ENCODE measurements at regions not wholly inside any gene's neighbourhood (a gene's known extent, or its start where the extent isn't known, plus 50 kb on each side); places are given as distances from the start of the nearest gene placed in this dataset.
"Not testable (repeated sequence)": the region's sequence is repeated elsewhere in the genome, so short reads cannot be mapped to it uniquely, and the experiment has no call there.

DNA sequence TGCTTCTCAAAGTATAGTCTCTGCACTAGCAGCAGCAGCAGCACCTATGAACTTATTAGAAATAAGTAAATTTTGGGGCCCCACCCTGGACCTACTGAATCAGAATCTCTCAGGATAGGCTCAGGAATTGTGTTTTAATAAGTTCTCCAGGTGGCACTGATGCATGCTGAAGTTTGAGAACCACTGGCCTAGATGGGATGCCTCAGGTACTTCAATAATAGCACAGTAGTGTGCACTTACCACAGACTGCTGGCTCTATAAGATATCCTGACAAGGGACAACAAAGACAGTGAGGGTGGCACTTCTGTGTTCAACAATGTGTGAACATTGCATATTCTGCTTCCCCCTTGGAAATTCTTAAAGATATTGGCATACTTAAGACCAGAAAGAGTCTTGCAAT lies 64.7 kb upstream of the HABP2 start:
- Histone ChIP-seq H3K4me1 (ENCODE audit: insufficient read depth, low read length, poor library complexity, severe bottlenecking) (no peaks in the 10 kb centered on the region), H3K36me3 (ENCODE audit: insufficient read depth, low read length) (no peaks in the 10 kb centered on the region), H3K79me2 (ENCODE audit: insufficient read depth, low read depth, low read length) (no peaks in the 10 kb centered on the region), H3K9me3 (ENCODE audit: low read length) (no peaks in the 10 kb centered on the region), H3K27ac (ENCODE audit: low read depth, low read length, poor library complexity, severe bottlenecking) (no peak overlapping the region), H2AFZ (ENCODE audit: low read length) (no peak overlapping the region), H3K4me3 (ENCODE audit: low read depth, low read length, poor library complexity, severe bottlenecking) (no peak overlapping the region), H3K4me2 (ENCODE audit: low read length) (no peak overlapping the region), H4K20me1 (ENCODE audit: insufficient read depth, low read length) (no peaks in the 10 kb centered on the region), H3K9me2 (ENCODE audit: insufficient read depth, low read length) (no peaks in the 10 kb centered on the region)
- CTCF ChIA-PET (ENCODE audit: unreplicated experiment), result no interaction called here
- intact Hi-C loops (cut with micrococcal nuclease; ENCODE audit: unreplicated experiment), result no loop called here
- no peak for DNase-seq (ENCODE audit: low spot score)
- TF ChIP-seq EZH2phosphoT487 (IDR thresholded peaks at IDR 0.05; ENCODE audit: borderline replicate concordance, low read depth, low read length), result no peak
- TF ChIP-seq CTCF (conservative IDR thresholded peaks at IDR 0.05; ENCODE audit: low read length), result no peak
- no TSS peak for BruUV-seq (replicated peaks)
- POLR2A ChIA-PET, result no interaction called here

DNA sequence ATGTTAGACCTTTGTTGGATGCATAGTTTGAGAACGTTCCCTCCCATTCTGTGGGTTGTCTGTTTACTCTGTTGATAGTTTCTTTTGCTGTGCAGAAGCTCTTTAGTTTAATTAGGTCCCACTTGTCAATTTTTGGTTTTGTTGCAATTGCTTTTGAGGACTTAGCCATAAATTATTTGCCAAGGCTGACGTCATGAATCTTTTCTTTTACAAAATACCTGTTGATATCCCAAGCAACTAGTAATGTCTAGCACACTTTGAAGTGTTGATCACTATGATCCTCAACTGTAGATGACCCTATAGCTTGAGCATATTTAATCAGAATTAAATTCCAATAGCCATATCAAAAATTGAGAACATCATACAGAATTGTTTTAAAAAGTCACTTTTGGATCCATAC lies 63.3 kb upstream of the HABP2 start:
- DNase-seq (ENCODE audit: low spot score); H3K9me3 ChIP-seq (ENCODE audit: low read length); H3K36me3 ChIP-seq (ENCODE audit: insufficient read depth, low read length); CTCF ChIA-PET (ENCODE audit: unreplicated experiment); H3K79me2 ChIP-seq (ENCODE audit: insufficient read depth, low read depth, low read length); H2AFZ ChIP-seq (ENCODE audit: low read length); intact Hi-C loops (cut with micrococcal nuclease; ENCODE audit: unreplicated experiment); POLR2A ChIA-PET; BruUV-seq (replicated peaks); H4K20me1 ChIP-seq (ENCODE audit: insufficient read depth, low read length); H3K27ac ChIP-seq (ENCODE audit: low read depth, low read length, poor library complexity, severe bottlenecking); H3K4me1 ChIP-seq (ENCODE audit: insufficient read depth, low read length, poor library complexity, severe bottlenecking); H3K4me2 ChIP-seq (ENCODE audit: low read length); H3K9me2 ChIP-seq (ENCODE audit: insufficient read depth, low read length); H3K4me3 ChIP-seq (ENCODE audit: low read depth, low read length, poor library complexity, severe bottlenecking): not testable (repeated sequence)

DNA sequence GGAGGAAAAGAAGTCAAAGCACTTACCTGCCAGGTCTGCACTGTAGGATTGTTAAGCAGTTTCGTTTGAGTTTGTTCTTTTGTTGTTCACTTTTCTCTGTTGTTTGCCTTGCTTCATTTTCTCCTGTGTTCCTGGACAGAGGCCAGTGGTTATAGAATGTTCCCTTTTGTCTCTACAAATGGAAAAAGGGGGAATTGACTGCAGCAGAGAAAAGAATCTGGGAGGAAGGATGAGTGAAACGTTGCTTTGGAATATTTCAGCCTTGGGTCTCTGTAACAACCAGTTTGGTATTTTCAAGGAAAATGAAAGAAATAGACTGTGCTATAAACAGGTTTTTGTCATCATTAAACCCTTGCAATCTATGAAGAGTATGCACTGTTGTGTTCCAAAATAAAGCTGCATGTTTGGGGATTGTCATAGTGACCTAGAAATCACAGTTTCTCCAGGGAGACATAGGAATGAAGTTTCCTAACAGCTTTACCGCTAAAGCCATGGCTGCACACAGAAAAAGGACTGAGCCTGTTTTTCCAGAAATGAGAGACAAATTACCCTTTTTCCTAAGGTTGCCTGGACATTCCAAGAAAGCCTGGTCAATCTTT lies 60.8 kb upstream of the HABP2 start:
- no peaks in the 10 kb centered on the region for H3K9me3 ChIP-seq (ENCODE audit: low read length)
- BruUV-seq (replicated peaks), result no TSS peak
- no peak overlapping the region for H3K4me2 ChIP-seq (ENCODE audit: low read length)
- intact Hi-C loops (cut with micrococcal nuclease; ENCODE audit: unreplicated experiment), result no loop called here
- no peak overlapping the region for H3K27ac ChIP-seq (ENCODE audit: low read depth, low read length, poor library complexity, severe bottlenecking)
- no peak overlapping the region for H2AFZ ChIP-seq (ENCODE audit: low read length)
- TF ChIP-seq EZH2phosphoT487 (IDR thresholded peaks at IDR 0.05; ENCODE audit: borderline replicate concordance, low read depth, low read length) (no peak), CTCF (conservative IDR thresholded peaks at IDR 0.05; ENCODE audit: low read length) (no peak)
- no peak for DNase-seq (ENCODE audit: low spot score)
- no peak overlapping the region for H3K4me3 ChIP-seq (ENCODE audit: low read depth, low read length, poor library complexity, severe bottlenecking)
- POLR2A ChIA-PET, result no interaction called here
- no peaks in the 10 kb centered on the region for H3K36me3 ChIP-seq (ENCODE audit: insufficient read depth, low read length)
- CTCF ChIA-PET (ENCODE audit: unreplicated experiment), result no interaction called here
- no peaks in the 10 kb centered on the region for H3K79me2 ChIP-seq (ENCODE audit: insufficient read depth, low read depth, low read length)
- H3K4me1 ChIP-seq (ENCODE audit: insufficient read depth, low read length, poor library complexity, severe bottlenecking), result no peaks in the 10 kb centered on the region
- H4K20me1 ChIP-seq (ENCODE audit: insufficient read depth, low read length), result no peaks in the 10 kb centered on the region
- H3K9me2 ChIP-seq (ENCODE audit: insufficient read depth, low read length), result no peaks in the 10 kb centered on the region
